HepG2 (cell line): ENCODE measurements at regions not wholly inside any gene's neighbourhood (a gene's known extent, or its start where the extent isn't known, plus 50 kb on each side); places are given as distances from the start of the nearest gene placed in this dataset.

Experiments used
- ATM ChIP-seq: fragments of 450-650 bp; IDR thresholded peaks from 2 replicates; pipeline ENCODE4 v1.7.1; 2017; ENCODE audit warnings: mild to moderate bottlenecking, borderline replicate concordance
- HOXD1 ChIP-seq: sonication (generic); formaldehyde crosslinking; IDR thresholded peaks from 2 replicates; pipeline ENCODE4 v1.5.0; 2020; ENCODE audit warnings: missing genetic modification reagents
- KLF16 ChIP-seq, 2 experiments: sonication (generic) in 1 of 2; formaldehyde crosslinking in 1 of 2; IDR thresholded peaks; 2 replicates each; pipeline versions ENCODE4 v1.6.1 to v1.8.0; 2016 to 2023; ENCODE audit warnings: missing genetic modification reagents in 2 of 2, missing compliant biosample characterization in 1 of 2
- KLF9 ChIP-seq: IDR thresholded peaks from 2 replicates; pipeline ENCODE4 v1.6.1; 2016; ENCODE audit warnings: low read depth
- PLRG1 ChIP-seq: fragments of 450-650 bp; conservative IDR thresholded peaks from 2 replicates; pipeline ENCODE4 v1.6.1; 2016
- POGK ChIP-seq: sonication (generic); formaldehyde crosslinking; conservative IDR thresholded peaks from 2 replicates; pipeline ENCODE4 v1.8.0; 2022; ENCODE audit warnings: mild to moderate bottlenecking, moderate library complexity, missing genetic modification reagents
- PTBP1 ChIP-seq: fragments of 200-400 bp; formaldehyde crosslinking; IDR thresholded peaks from 2 replicates; pipeline ENCODE4 v1.6.1; 2018; ENCODE audit warnings: low read length, low read depth; ENCODE audit not compliant: poor library complexity, severe bottlenecking
- SNAPC2 ChIP-seq: sonication (generic); formaldehyde crosslinking; IDR thresholded peaks from 2 replicates; pipeline ENCODE4 v1.8.1; 2022; ENCODE audit warnings: mild to moderate bottlenecking, missing genetic modification reagents
- ZFP62 ChIP-seq: sonication (generic); formaldehyde crosslinking; IDR thresholded peaks from 2 replicates; pipeline ENCODE4 v1.4.0; 2020; ENCODE audit warnings: missing genetic modification reagents
- ZHX2 ChIP-seq, 2 experiments: sonication (generic) in 1 of 2; formaldehyde crosslinking in 1 of 2; IDR thresholded peaks; 2 replicates each; pipeline versions ENCODE4 v1.6.1 to v1.9.0; 2014 to 2022; ENCODE audit warnings: antibody characterized with exemption in 1 of 2, borderline replicate concordance in 1 of 2, inconsistent platforms in 1 of 2, low read depth in 1 of 2, missing genetic modification reagents in 1 of 2
- ZNF569 ChIP-seq: sonication (generic); formaldehyde crosslinking; IDR thresholded peaks from 2 replicates; pipeline ENCODE4 v1.5.0; 2020; ENCODE audit warnings: mild to moderate bottlenecking, missing genetic modification reagents, moderate library complexity, borderline replicate concordance
- ZNF616 ChIP-seq: sonication (generic); formaldehyde crosslinking; IDR thresholded peaks from 2 replicates; pipeline ENCODE4 v1.5.0; 2020; ENCODE audit warnings: low read depth, mild to moderate bottlenecking, missing genetic modification reagents
- ZNF773 ChIP-seq: sonication (generic); formaldehyde crosslinking; IDR thresholded peaks from 2 replicates; pipeline ENCODE4 v1.4.0; 2020; ENCODE audit warnings: missing genetic modification reagents, borderline replicate concordance
- ZNF792 ChIP-seq: IDR thresholded peaks from 2 replicates; pipeline ENCODE4 v1.6.1; 2016
- TF ChIP-seq, protein P1 (sequence below): sonication (generic); formaldehyde crosslinking; IDR thresholded peaks from 2 replicates; pipeline ENCODE4 v1.5.0; 2020; ENCODE audit warnings: mild to moderate bottlenecking, missing genetic modification reagents, borderline replicate concordance
- TF ChIP-seq, protein P2 (sequence below): sonication (generic); formaldehyde crosslinking; IDR thresholded peaks from 2 replicates; pipeline ENCODE4 v1.8.1; 2023; ENCODE audit warnings: mild to moderate bottlenecking, inconsistent platforms, moderate library complexity, missing genetic modification reagents, borderline replicate concordance

DNA sequence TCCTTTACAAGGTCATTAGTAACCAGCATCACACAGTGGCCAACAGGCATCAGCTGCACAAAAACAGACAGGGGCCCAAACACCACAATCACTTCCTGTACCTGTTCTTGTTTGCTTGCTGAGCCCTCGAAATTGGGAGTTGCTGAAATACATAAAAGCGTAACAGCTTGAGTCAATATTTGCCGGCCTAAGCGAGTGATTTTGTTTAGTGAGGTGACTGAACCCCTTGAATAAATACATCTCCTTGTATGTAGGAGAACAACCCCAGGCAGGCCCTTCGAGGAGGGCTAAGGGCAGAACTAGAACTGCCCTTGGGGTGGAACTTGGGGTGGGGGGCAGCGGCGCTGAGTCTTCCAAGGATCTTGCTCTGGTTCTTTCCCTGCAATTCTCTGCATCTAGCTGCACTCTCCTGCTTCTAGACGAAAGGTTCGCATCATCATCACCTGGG lies 502.5 kb downstream of the RASEF start (continued):
- TF ChIP-seq, protein P1, sequence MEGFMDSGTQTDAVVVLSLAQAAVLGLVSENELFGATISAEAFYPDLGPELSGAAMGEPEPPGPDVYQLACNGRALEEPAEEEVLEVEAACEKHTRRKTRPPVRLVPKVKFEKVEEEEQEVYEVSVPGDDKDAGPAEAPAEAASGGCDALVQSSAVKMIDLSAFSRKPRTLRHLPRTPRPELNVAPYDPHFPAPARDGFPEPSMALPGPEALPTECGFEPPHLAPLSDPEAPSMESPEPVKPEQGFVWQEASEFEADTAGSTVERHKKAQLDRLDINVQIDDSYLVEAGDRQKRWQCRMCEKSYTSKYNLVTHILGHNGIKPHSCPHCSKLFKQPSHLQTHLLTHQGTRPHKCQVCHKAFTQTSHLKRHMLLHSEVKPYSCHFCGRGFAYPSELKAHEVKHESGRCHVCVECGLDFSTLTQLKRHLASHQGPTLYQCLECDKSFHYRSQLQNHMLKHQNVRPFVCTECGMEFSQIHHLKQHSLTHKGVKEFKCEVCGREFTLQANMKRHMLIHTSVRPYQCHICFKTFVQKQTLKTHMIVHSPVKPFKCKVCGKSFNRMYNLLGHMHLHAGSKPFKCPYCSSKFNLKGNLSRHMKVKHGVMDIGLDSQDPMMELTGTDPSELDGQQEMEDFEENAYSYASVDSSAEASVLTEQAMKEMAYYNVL (CRISPR knock-in tag) = peak; percentile 82; the same call in 1 of the 2 replicates
- no peak for TF ChIP-seq ZNF773 (CRISPR knock-in tag)
- TF ChIP-seq, protein P2, sequence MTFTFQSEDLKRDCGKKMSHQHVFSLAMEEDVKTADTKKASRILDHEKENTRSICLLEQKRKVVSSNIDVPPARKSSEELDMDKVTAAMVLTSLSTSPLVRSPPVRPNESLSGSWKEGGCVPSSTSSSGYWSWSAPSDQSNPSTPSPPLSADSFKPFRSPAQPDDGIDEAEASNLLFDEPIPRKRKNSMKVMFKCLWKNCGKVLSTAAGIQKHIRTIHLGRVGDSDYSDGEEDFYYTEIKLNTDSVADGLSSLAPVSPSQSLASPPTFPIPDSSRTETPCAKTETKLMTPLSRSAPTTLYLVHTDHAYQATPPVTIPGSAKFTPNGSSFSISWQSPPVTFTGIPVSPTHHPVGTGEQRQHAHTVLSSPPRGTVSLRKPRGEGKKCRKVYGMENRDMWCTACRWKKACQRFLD (CRISPR knock-in tag) = no peak; the same call in 1 of the 2 replicates
- TF ChIP-seq KLF16 (CRISPR knock-in tag; IDR thresholded peaks at IDR 0.05) = peak in 1 of 2 experiments; percentile 86; a peak in 2 of 4 replicates
- peak; percentile 96 for TF ChIP-seq HOXD1 (CRISPR knock-in tag)
- TF ChIP-seq KLF9 (CRISPR knock-in tag) = no peak
- TF ChIP-seq PTBP1 = no peak
- TF ChIP-seq ZNF792 = peak; percentile 82
- TF ChIP-seq ZNF616 (CRISPR knock-in tag) = no peak
- TF ChIP-seq ZNF569 (CRISPR knock-in tag) = no peak
- no peak for TF ChIP-seq PLRG1
- no peak for TF ChIP-seq ZFP62 (CRISPR knock-in tag)
- TF ChIP-seq POGK (CRISPR knock-in tag) = 0 out of 2 replicates have a peak, but pooled peaks have one; percentile 51
- TF ChIP-seq SNAPC2 (CRISPR knock-in tag) = 0 out of 2 replicates have a peak, but pooled peaks have one; percentile 36
- TF ChIP-seq ZHX2 (IDR thresholded peaks at IDR 0.05; ENCODE audit: low read depth) = no peak
- no peak for TF ChIP-seq ZHX2 (CRISPR knock-in tag; IDR thresholded peaks at IDR 0.05; ENCODE audit: borderline replicate concordance)
- no peak for TF ChIP-seq ATM
